HEK293 (cell line): ENCODE measurements at regions not wholly inside any gene's neighbourhood (a gene's known extent, or its start where the extent isn't known, plus 50 kb on each side); places are given as distances from the start of the nearest gene placed in this dataset.

Experiments
- CTCF ChIA-PET: fragments of 350-600 bp; formaldehyde crosslinking; extraction: SDS; loops from one replicate; lab custom pipeline; 2021; ENCODE audit warnings: antibody characterized with exemption; lab: Yijun Ruan, JAX
- POLR2A ChIA-PET: fragments of 300-600 bp; formaldehyde crosslinking; extraction: SDS; loops from one replicate; lab custom pipeline; 2020; ENCODE audit warnings: antibody characterized with exemption, inconsistent platforms; lab: Yijun Ruan, JAX
- H3K27ac ChIP-seq: fragments of 200-500 bp; sonication (Bioruptor generic); 2 replicates; pipeline ENCODE4 v1.5.1; 2014; ENCODE audit warnings: low read depth, low read length, control low read depth, inconsistent platforms; ENCODE audit errors: extremely low read depth
- H3K36me3 ChIP-seq, 2 experiments: fragments of 200-500 bp in 1 of 2; sonication (Bioruptor generic) in 1 of 2; 1 replicate in 1 of 2; 2 replicates in 1 of 2; pipeline ENCODE4 v1.5.1; 2014 to 2017; ENCODE audit warnings: inconsistent platforms in 2 of 2, low read length in 2 of 2; ENCODE audit not compliant: control insufficient read depth in 2 of 2, insufficient read depth in 1 of 2
- H3K4me1 ChIP-seq: fragments of 200-500 bp; sonication (Bioruptor generic); 2 replicates; pipeline ENCODE4 v1.5.1; 2014; ENCODE audit warnings: mild to moderate bottlenecking, low read length, inconsistent platforms; ENCODE audit not compliant: control insufficient read depth, insufficient read depth
- H3K4me3 ChIP-seq: 2 replicates; pipeline ENCODE4 v1.5.1; 2011; ENCODE audit warnings: low read depth, mild to moderate bottlenecking, control low read depth, low read length, moderate library complexity
- H3K9me3 ChIP-seq: fragments of 200-500 bp; sonication (Bioruptor generic); 2 replicates; pipeline ENCODE4 v1.5.1; 2014; ENCODE audit warnings: low read depth, low read length, inconsistent platforms; ENCODE audit not compliant: control insufficient read depth, insufficient read depth
- FEZF1 ChIP-seq: fragments of 450-650 bp; formaldehyde crosslinking; IDR thresholded peaks from 2 replicates; pipeline ENCODE4 v1.5.1; 2016; ENCODE audit warnings: missing biosample characterization, missing genetic modification characterization
- GLI4 ChIP-seq: fragments of 450-650 bp; formaldehyde crosslinking; IDR thresholded peaks from 2 replicates; pipeline ENCODE4 v1.5.1; 2016; ENCODE audit warnings: missing biosample characterization, missing genetic modification characterization
- GLIS1 ChIP-seq: fragments of 450-650 bp; formaldehyde crosslinking; IDR thresholded peaks from 2 replicates; pipeline ENCODE4 v1.5.1; 2016; ENCODE audit warnings: missing biosample characterization, missing genetic modification characterization
- GLIS2 ChIP-seq: fragments of 450-650 bp; formaldehyde crosslinking; IDR thresholded peaks from 2 replicates; pipeline ENCODE4 v1.5.1; 2016; ENCODE audit warnings: missing biosample characterization, missing genetic modification characterization
- KLF9 ChIP-seq: fragments of 450-650 bp; formaldehyde crosslinking; IDR thresholded peaks from 2 replicates; pipeline ENCODE4 v1.5.1; 2016; ENCODE audit warnings: missing biosample characterization, missing genetic modification characterization, low read depth
- PRDM1 ChIP-seq: fragments of 450-650 bp; formaldehyde crosslinking; IDR thresholded peaks from 2 replicates; pipeline ENCODE4; 2016; ENCODE audit warnings: missing biosample characterization, missing genetic modification characterization
- SP3 ChIP-seq: fragments of 450-650 bp; formaldehyde crosslinking; IDR thresholded peaks from 2 replicates; pipeline ENCODE4 v1.5.1; 2016; ENCODE audit warnings: missing biosample characterization, missing genetic modification characterization
- SP7 ChIP-seq: fragments of 450-650 bp; formaldehyde crosslinking; IDR thresholded peaks from 2 replicates; pipeline ENCODE4 v1.5.1; 2016; ENCODE audit warnings: missing biosample characterization, missing genetic modification characterization
- ZNF19 ChIP-seq: fragments of 450-650 bp; formaldehyde crosslinking; IDR thresholded peaks from 2 replicates; pipeline ENCODE4; 2016; ENCODE audit warnings: missing biosample characterization, missing genetic modification characterization, low read depth
- ZNF2 ChIP-seq: fragments of 450-650 bp; formaldehyde crosslinking; IDR thresholded peaks from 2 replicates; pipeline ENCODE4 v1.5.1; 2016; ENCODE audit warnings: missing biosample characterization, missing genetic modification characterization
- ZNF266 ChIP-seq: fragments of 450-650 bp; formaldehyde crosslinking; IDR thresholded peaks from 2 replicates; pipeline ENCODE4 v1.5.1; 2016; ENCODE audit warnings: missing biosample characterization, missing genetic modification characterization, low read depth
- ZNF302 ChIP-seq: fragments of 450-650 bp; formaldehyde crosslinking; IDR thresholded peaks from 2 replicates; pipeline ENCODE4 v1.5.1; 2016; ENCODE audit warnings: missing biosample characterization, missing genetic modification characterization, low read depth
- ZNF366 ChIP-seq: fragments of 450-650 bp; formaldehyde crosslinking; conservative IDR thresholded peaks from 2 replicates; pipeline ENCODE4 v1.5.1; 2016; ENCODE audit warnings: missing biosample characterization, missing genetic modification characterization
- ZNF510 ChIP-seq: fragments of 450-650 bp; formaldehyde crosslinking; IDR thresholded peaks from 2 replicates; pipeline ENCODE4 v1.5.1; 2018; ENCODE audit warnings: mild to moderate bottlenecking, missing genetic modification characterization, missing biosample characterization; ENCODE audit not compliant: insufficient replicate concordance
- ZNF544 ChIP-seq: fragments of 450-650 bp; formaldehyde crosslinking; IDR thresholded peaks from 2 replicates; pipeline ENCODE4 v1.5.0; 2017; ENCODE audit warnings: missing biosample characterization, missing genetic modification characterization
- ZNF645 ChIP-seq: fragments of 450-650 bp; formaldehyde crosslinking; IDR thresholded peaks from 2 replicates; pipeline ENCODE4; 2016; ENCODE audit warnings: missing biosample characterization, missing genetic modification characterization
- ZNF843 ChIP-seq: fragments of 450-650 bp; formaldehyde crosslinking; IDR thresholded peaks from 2 replicates; pipeline ENCODE4 v1.5.1; 2016; ENCODE audit warnings: missing biosample characterization, missing genetic modification characterization
- TF ChIP-seq, protein P1 (sequence below): fragments of 450-650 bp; formaldehyde crosslinking; optimal IDR thresholded peaks from 2 replicates; pipeline ENCODE3; 2016; ENCODE audit warnings: missing biosample characterization, mild to moderate bottlenecking, missing genetic modification characterization

DNA sequence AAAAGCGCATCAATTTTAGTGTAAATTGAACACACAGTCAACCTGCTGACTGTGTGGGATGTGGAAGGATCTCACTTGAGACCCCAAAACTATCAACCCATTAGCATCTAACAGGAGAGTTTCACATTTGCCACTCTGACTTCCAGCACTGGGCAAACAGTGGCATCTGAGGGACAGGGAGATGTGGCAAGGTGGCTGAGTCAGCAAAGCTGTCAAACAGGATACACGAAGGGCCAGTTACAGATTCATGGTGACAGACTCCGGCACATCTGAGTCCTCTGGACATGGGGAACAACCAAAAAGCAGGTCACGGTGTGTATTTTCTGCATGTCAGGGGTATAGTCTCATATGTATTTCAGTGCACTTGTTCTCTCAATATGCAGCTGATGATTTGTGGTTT lies 573.4 kb upstream of the PPP2R3A start:
- no peaks in the 10 kb centered on the region for H3K9me3 ChIP-seq
- CTCF ChIA-PET: no interaction called here
- no peaks in the 10 kb centered on the region for H3K4me1 ChIP-seq
- TF ChIP-seq ZNF302 (tag by site-specific recombination) (no peak), SP3 (tag by site-specific recombination) (no peak), GLI4 (no peak), KLF9 (no peak), ZNF510 (tag by site-specific recombination) (no peak)
- TF ChIP-seq, protein P1, sequence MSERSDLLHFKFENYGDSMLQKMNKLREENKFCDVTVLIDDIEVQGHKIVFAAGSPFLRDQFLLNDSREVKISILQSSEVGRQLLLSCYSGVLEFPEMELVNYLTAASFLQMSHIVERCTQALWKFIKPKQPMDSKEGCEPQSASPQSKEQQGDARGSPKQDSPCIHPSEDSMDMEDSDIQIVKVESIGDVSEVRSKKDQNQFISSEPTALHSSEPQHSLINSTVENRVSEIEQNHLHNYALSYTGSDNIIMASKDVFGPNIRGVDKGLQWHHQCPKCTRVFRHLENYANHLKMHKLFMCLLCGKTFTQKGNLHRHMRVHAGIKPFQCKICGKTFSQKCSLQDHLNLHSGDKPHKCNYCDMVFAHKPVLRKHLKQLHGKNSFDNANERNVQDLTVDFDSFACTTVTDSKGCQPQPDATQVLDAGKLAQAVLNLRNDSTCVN (tag by site-specific recombination): no peak
- TF ChIP-seq, all 188 proteins: peak for 0
- H3K4me3 ChIP-seq: no peak overlapping the region
- H3K36me3 ChIP-seq: no peaks in the 10 kb centered on the region
- H3K27ac ChIP-seq: no peak overlapping the region
- POLR2A ChIA-PET: no interaction called here

- ChIA-PET POLR2A (no interaction called here), CTCF (no interaction called here)
- TF ChIP-seq ZNF266 (tag by site-specific recombination) (no peak), ZNF19 (tag by site-specific recombination) (no peak)
- Histone ChIP-seq H3K4me3 (no peak overlapping the region), H3K4me1 (no peaks in the 10 kb centered on the region), H3K9me3 (no peaks in the 10 kb centered on the region), H3K36me3 (no peaks in the 10 kb centered on the region), H3K27ac (no peak overlapping the region)
Observed at GRCh38 chr3:135393159-135393558, 572.4 kb upstream of the PPP2R3A start.

GRCh38 chr3:135393898-135394525 lies 571.5 kb upstream of the PPP2R3A start:
- POLR2A ChIA-PET: no interaction called here
- Histone ChIP-seq H3K4me3 (no peak overlapping the region), H3K9me3 (no peaks in the 10 kb centered on the region), H3K27ac (no peak overlapping the region), H3K4me1 (no peaks in the 10 kb centered on the region), H3K36me3 (no peaks in the 10 kb centered on the region)
- CTCF ChIA-PET: no interaction called here
- TF ChIP-seq SP7 (tag by site-specific recombination): no peak
- TF ChIP-seq ZNF544: no peak
- TF ChIP-seq FEZF1 (tag by site-specific recombination): no peak
- no peak for TF ChIP-seq ZNF645 (tag by site-specific recombination)
- TF ChIP-seq ZNF843 (tag by site-specific recombination): no peak
- no peak for TF ChIP-seq PRDM1 (tag by site-specific recombination)
- no peak for TF ChIP-seq GLIS2 (tag by site-specific recombination)
- no peak for TF ChIP-seq ZNF366 (tag by site-specific recombination)

GRCh38 chr3:135412475-135412874 lies 553.1 kb upstream of the PPP2R3A start:
- POLR2A ChIA-PET: no interaction called here
- TF ChIP-seq ZNF2 (tag by site-specific recombination) (no peak), GLIS1 (no peak)
- CTCF ChIA-PET: no interaction called here

More at GRCh38 chr3:135412475-135412874, 553.1 kb upstream of the PPP2R3A start:
- no peaks in the 10 kb centered on the region for H3K36me3 ChIP-seq
- H3K9me3 ChIP-seq: no peaks in the 10 kb centered on the region
- no peak overlapping the region for H3K27ac ChIP-seq
- no peak overlapping the region for H3K4me3 ChIP-seq
- H3K4me1 ChIP-seq: no peaks in the 10 kb centered on the region
